Neural progenitor cell (in vitro differentiated cells): ENCODE measurements at regions not wholly inside any gene's neighbourhood (a gene's known extent, or its start where the extent isn't known, plus 50 kb on each side); places are given as distances from the start of the nearest gene placed in this dataset.

Source experiments
- EZH2phosphoT487 ChIP-seq: fragments of 200-600 bp; sonication (generic); IDR thresholded peaks from 2 replicates; pipeline ENCODE4 v1.6.1; 2017; ENCODE audit warnings: antibody characterized with exemption
- TF ChIP-seq, protein P1 (sequence below): fragments of 200-600 bp; sonication (generic); IDR thresholded peaks from 2 replicates; pipeline ENCODE4 v1.5.1; 2017; ENCODE audit warnings: antibody characterized with exemption, mild to moderate bottlenecking

DNA sequence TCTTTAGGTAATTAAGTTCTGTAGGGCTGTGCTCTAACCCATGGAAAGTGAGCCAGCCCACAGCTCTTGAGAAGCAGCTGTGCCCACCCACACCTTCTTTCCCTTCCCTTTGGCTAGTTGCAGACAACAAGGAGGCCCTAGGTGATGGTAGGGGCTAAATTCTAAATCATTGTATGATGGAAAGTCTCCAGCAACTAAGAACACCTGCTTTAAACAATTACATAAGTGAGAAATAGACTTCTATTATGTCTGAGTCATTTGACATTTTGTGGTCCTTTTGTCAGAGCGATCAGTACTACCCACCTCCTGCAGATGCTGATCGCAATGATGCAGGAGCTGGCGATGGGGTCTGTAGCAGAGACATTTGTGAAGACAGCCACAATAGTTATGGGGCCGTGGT is 79.6 kb downstream of the TEX51 start:
- TF ChIP-seq, protein P1, sequence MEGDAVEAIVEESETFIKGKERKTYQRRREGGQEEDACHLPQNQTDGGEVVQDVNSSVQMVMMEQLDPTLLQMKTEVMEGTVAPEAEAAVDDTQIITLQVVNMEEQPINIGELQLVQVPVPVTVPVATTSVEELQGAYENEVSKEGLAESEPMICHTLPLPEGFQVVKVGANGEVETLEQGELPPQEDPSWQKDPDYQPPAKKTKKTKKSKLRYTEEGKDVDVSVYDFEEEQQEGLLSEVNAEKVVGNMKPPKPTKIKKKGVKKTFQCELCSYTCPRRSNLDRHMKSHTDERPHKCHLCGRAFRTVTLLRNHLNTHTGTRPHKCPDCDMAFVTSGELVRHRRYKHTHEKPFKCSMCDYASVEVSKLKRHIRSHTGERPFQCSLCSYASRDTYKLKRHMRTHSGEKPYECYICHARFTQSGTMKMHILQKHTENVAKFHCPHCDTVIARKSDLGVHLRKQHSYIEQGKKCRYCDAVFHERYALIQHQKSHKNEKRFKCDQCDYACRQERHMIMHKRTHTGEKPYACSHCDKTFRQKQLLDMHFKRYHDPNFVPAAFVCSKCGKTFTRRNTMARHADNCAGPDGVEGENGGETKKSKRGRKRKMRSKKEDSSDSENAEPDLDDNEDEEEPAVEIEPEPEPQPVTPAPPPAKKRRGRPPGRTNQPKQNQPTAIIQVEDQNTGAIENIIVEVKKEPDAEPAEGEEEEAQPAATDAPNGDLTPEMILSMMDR = no peak
- TF ChIP-seq EZH2phosphoT487 = no peak
